IMR-90 (cell line): ENCODE measurements at regions not wholly inside any gene's neighbourhood (a gene's known extent, or its start where the extent isn't known, plus 50 kb on each side); places are given as distances from the start of the nearest gene placed in this dataset.

ENCODE experiments used
- ATAC-seq: fragments of 200-7000 bp; cut with Tn5 transposase; 2 replicates; pipeline ENCODE4 v1.9.1; 2020; ENCODE audit warnings: low read depth, mild to moderate bottlenecking, moderate library complexity
- BruUV-seq: library from RNA; stranded (reverse); fragments of 400-500 nt; replicated peaks from 2 replicates; lab custom pipeline; 2021; lab: Mats Ljungman, UMichigan
- CTCF ChIA-PET: fragments of 300-600 bp; formaldehyde crosslinking; extraction: SDS; loops from one replicate; lab custom pipeline; 2021; ENCODE audit warnings: antibody characterized with exemption; lab: Yijun Ruan, JAX
- POLR2A ChIA-PET: fragments of 300-600 bp; sonication (Branson Sonifier 250); formaldehyde crosslinking; loops from one replicate; lab custom pipeline; 2022; ENCODE audit warnings: antibody characterized with exemption; ENCODE audit not compliant: unreplicated experiment; lab: Charles Lee
- DNase-seq: peaks from one replicate; pipeline ENCODE4 v3.0.0; 2013
- H2AFZ ChIP-seq: replicated peaks from 2 replicates; pipeline ENCODE3; 2013; ENCODE audit warnings: low read length, mild to moderate bottlenecking; ENCODE audit not compliant: poor library complexity
- H2AK5ac ChIP-seq: 2 replicates; pipeline ENCODE4 v1.6.1; 2013; ENCODE audit warnings: low read depth, low read length, inconsistent platforms
- H2AK9ac ChIP-seq: replicated peaks from 2 replicates; pipeline ENCODE3; 2013; ENCODE audit warnings: mild to moderate bottlenecking, low read depth, low read length, moderate library complexity; ENCODE audit not compliant: poor library complexity
- H2BK120ac ChIP-seq: 2 replicates; pipeline ENCODE4 v1.6.1; 2013; ENCODE audit warnings: low read depth, low read length, inconsistent platforms
- H2BK15ac ChIP-seq: 3 replicates; pipeline ENCODE4 v1.6.1; 2013; ENCODE audit warnings: low read depth, low read length, inconsistent platforms
- H2BK20ac ChIP-seq: 2 replicates; pipeline ENCODE4 v1.6.1; 2013; ENCODE audit warnings: low read depth, mild to moderate bottlenecking, inconsistent platforms, low read length, moderate library complexity
- H2BK5ac ChIP-seq: 2 replicates; pipeline ENCODE4 v1.6.1; 2013; ENCODE audit warnings: mild to moderate bottlenecking, low read depth, low read length, inconsistent platforms; ENCODE audit not compliant: poor library complexity, severe bottlenecking
- H3K14ac ChIP-seq: replicated peaks from 2 replicates; pipeline ENCODE4 v1.6.1; 2013; ENCODE audit warnings: low read depth, low read length, inconsistent platforms
- H3K18ac ChIP-seq: 2 replicates; pipeline ENCODE4 v1.6.1; 2013; ENCODE audit warnings: low read depth, low read length, control low read depth
- H3K23ac ChIP-seq: 2 replicates; pipeline ENCODE4 v1.6.1; 2013; ENCODE audit warnings: low read depth, low read length, inconsistent platforms
- H3K27ac ChIP-seq: 2 replicates; pipeline ENCODE4 v1.5.1; 2013; ENCODE audit warnings: mild to moderate bottlenecking, control low read depth, low read length; ENCODE audit not compliant: insufficient read depth
- H3K27me3 ChIP-seq: 2 replicates; pipeline ENCODE4 v1.6.1; 2013; ENCODE audit warnings: low read length; ENCODE audit not compliant: control insufficient read depth, insufficient read depth
- H3K36me3 ChIP-seq: 2 replicates; pipeline ENCODE4 v1.6.1; 2013; ENCODE audit warnings: low read length, mixed read lengths; ENCODE audit not compliant: control insufficient read depth, insufficient read depth
- H3K4ac ChIP-seq: 2 replicates; pipeline ENCODE4 v1.6.1; 2013; ENCODE audit warnings: low read depth, low read length, inconsistent platforms
- H3K4me1 ChIP-seq: 2 replicates; pipeline ENCODE4 v1.6.1; 2013; ENCODE audit warnings: low read length, mixed read lengths; ENCODE audit not compliant: control insufficient read depth, insufficient read depth
- H3K4me2 ChIP-seq: 2 replicates; pipeline ENCODE4 v1.6.1; 2013; ENCODE audit warnings: low read depth, mild to moderate bottlenecking, control low read depth, low read length, moderate library complexity
- H3K4me3 ChIP-seq: 2 replicates; pipeline ENCODE4 v1.5.1; 2013; ENCODE audit warnings: low read depth, mild to moderate bottlenecking, control low read depth, low read length, moderate library complexity; ENCODE audit not compliant: insufficient read depth
- H3K56ac ChIP-seq: 2 replicates; pipeline ENCODE4 v1.6.1; 2013; ENCODE audit warnings: low read length, inconsistent platforms; ENCODE audit not compliant: insufficient read depth; ENCODE audit errors: extremely low read depth
- H3K79me1 ChIP-seq, 2 experiments: 2 replicates each; pipeline ENCODE4 v1.6.1; 2013; ENCODE audit warnings: low read length in 2 of 2, inconsistent platforms in 1 of 2, low read depth in 1 of 2
- H3K9ac ChIP-seq: 2 replicates; pipeline ENCODE4 v1.6.1; 2013; ENCODE audit warnings: low read depth, low read length, control low read depth
- H3K9me1 ChIP-seq: 2 replicates; pipeline ENCODE4 v1.6.1; 2013; ENCODE audit warnings: low read length, inconsistent platforms; ENCODE audit not compliant: insufficient read depth
- H3K9me3 ChIP-seq: 2 replicates; pipeline ENCODE4 v1.6.1; 2013; ENCODE audit warnings: low read length; ENCODE audit not compliant: control insufficient read depth, insufficient read depth
- H4K20me1 ChIP-seq: 2 replicates; pipeline ENCODE4 v1.6.1; 2013; ENCODE audit warnings: low read length, inconsistent platforms; ENCODE audit not compliant: insufficient read depth
- H4K5ac ChIP-seq: 2 replicates; pipeline ENCODE4 v1.6.1; 2013; ENCODE audit warnings: mild to moderate bottlenecking, low read depth, low read length, control low read depth
- H4K8ac ChIP-seq, 2 experiments: 2 replicates each; pipeline ENCODE4 v1.6.1; 2013; ENCODE audit warnings: low read depth in 2 of 2, low read length in 2 of 2, control low read depth in 1 of 2, inconsistent platforms in 1 of 2
- H4K91ac ChIP-seq: 2 replicates; pipeline ENCODE4 v1.6.1; 2013; ENCODE audit warnings: low read depth, low read length, inconsistent platforms; ENCODE audit not compliant: insufficient read depth
- BHLHE40 ChIP-seq: fragments of 150-350 bp; IDR thresholded peaks from 2 replicates; pipeline ENCODE4 v1.6.1; 2016; ENCODE audit warnings: mild to moderate bottlenecking, low read depth, low read length
- CEBPB ChIP-seq: IDR thresholded peaks from 2 replicates; pipeline ENCODE4 v1.6.1; 2012; ENCODE audit warnings: low read depth, low read length, improper control_type of control experiment
- CHD1 ChIP-seq: IDR thresholded peaks from 2 replicates; pipeline ENCODE4 v1.6.1; 2012; ENCODE audit warnings: low read depth, low read length, improper control_type of control experiment
- MAFK ChIP-seq: IDR thresholded peaks from 2 replicates; pipeline ENCODE4 v1.6.1; 2012; ENCODE audit warnings: low read depth, low read length, improper control_type of control experiment
- MAZ ChIP-seq: IDR thresholded peaks from 2 replicates; pipeline ENCODE4 v1.6.1; 2012; ENCODE audit warnings: low read depth, mild to moderate bottlenecking, low read length, improper control_type of control experiment, moderate library complexity, borderline replicate concordance
- MXI1 ChIP-seq: IDR thresholded peaks from 2 replicates; pipeline ENCODE4 v1.6.1; 2012; ENCODE audit warnings: low read depth, mild to moderate bottlenecking, low read length, moderate library complexity, borderline replicate concordance
- NFE2L2 ChIP-seq: fragments of 150-350 bp; IDR thresholded peaks from 2 replicates; pipeline ENCODE4 v1.6.1; 2016; ENCODE audit warnings: low read depth, mild to moderate bottlenecking, low read length
- POLR2A ChIP-seq: IDR thresholded peaks from 2 replicates; pipeline ENCODE4 v1.6.1; 2012; ENCODE audit warnings: mild to moderate bottlenecking, low read depth, low read length
- RAD21 ChIP-seq: IDR thresholded peaks from 2 replicates; pipeline ENCODE4 v1.6.1; 2012; ENCODE audit warnings: low read length, improper control_type of control experiment
- RCOR1 ChIP-seq: IDR thresholded peaks from 2 replicates; pipeline ENCODE4 v1.6.1; 2012; ENCODE audit warnings: mild to moderate bottlenecking, low read length, improper control_type of control experiment; ENCODE audit not compliant: insufficient replicate concordance
- RFX5 ChIP-seq: IDR thresholded peaks from 2 replicates; pipeline ENCODE4 v1.8.0; 2012; ENCODE audit warnings: low read depth, mild to moderate bottlenecking, low read length, moderate library complexity
- SMC3 ChIP-seq: fragments of 150-350 bp; IDR thresholded peaks from 2 replicates; pipeline ENCODE4 v1.6.1; 2016; ENCODE audit warnings: low read depth, mild to moderate bottlenecking, antibody characterized with exemption, low read length, moderate library complexity
- WGBS, 2 experiments: methylation state at CpG; one replicate each; pipeline versions ENCODE4 v1.1.5 to v1.1.7; 2013; ENCODE audit warnings: missing lambda C conversion rate in 2 of 2; ENCODE audit not compliant: insufficient read length in 1 of 2; ENCODE audit errors: extremely low coverage in 2 of 2; 5-methylcytosine and 5-hydroxymethylcytosine counted together
- dilution Hi-C: fragments of 300-500 bp; cut with HindIII; formaldehyde crosslinking; loops from one replicate; pipeline ENCODE4 v1.14.3; 2018; ENCODE audit warnings: low sequenced_read_pairs; ENCODE audit not compliant: unreplicated experiment
- in situ Hi-C: fragments of 300-500 bp; cut with MboI; formaldehyde crosslinking; loops from 3 replicates; pipeline ENCODE4 v1.14.3; 2019; ENCODE audit warnings: low sequenced_read_pairs, inconsistent platforms, mixed read lengths
- intact Hi-C: fragments of 100-400 bp; cut with micrococcal nuclease; formaldehyde crosslinking; loops from 2 replicates; pipeline ENCODE4 v1.10.0; 2022
- TF ChIP-seq, protein P1 (sequence below): conservative IDR thresholded peaks from 2 replicates; pipeline ENCODE4 v1.5.1; 2012; ENCODE audit warnings: mild to moderate bottlenecking, low read depth, low read length, improper control_type of control experiment

- no peak overlapping the region for H2AK9ac ChIP-seq
- H2BK5ac ChIP-seq: no peak overlapping the region
- peaks cover 2% of the 10 kb centered on the region; the same call in 1 of the 2 replicates for H3K4me1 ChIP-seq
- DNase-seq (peak; percentile 89), ATAC-seq (no peak)
- H2AFZ ChIP-seq: no peak overlapping the region
- TF ChIP-seq RCOR1 (peak; percentile 75), RFX5 (no peak), RAD21 (peak; percentile 25; the same call in 1 of the 2 replicates), CEBPB (peak; percentile 88), BHLHE40 (peak; percentile 93), MXI1 (0 out of 2 replicates have a peak, but pooled peaks have one; percentile 28), MAFK (0 out of 2 replicates have a peak, but pooled peaks have one; percentile 21), POLR2A (no peak), NFE2L2 (no peak), MAZ (peak; percentile 82), CHD1 (no peak), SMC3 (0 out of 2 replicates have a peak, but pooled peaks have one; percentile 4)
- TF ChIP-seq, protein P1, sequence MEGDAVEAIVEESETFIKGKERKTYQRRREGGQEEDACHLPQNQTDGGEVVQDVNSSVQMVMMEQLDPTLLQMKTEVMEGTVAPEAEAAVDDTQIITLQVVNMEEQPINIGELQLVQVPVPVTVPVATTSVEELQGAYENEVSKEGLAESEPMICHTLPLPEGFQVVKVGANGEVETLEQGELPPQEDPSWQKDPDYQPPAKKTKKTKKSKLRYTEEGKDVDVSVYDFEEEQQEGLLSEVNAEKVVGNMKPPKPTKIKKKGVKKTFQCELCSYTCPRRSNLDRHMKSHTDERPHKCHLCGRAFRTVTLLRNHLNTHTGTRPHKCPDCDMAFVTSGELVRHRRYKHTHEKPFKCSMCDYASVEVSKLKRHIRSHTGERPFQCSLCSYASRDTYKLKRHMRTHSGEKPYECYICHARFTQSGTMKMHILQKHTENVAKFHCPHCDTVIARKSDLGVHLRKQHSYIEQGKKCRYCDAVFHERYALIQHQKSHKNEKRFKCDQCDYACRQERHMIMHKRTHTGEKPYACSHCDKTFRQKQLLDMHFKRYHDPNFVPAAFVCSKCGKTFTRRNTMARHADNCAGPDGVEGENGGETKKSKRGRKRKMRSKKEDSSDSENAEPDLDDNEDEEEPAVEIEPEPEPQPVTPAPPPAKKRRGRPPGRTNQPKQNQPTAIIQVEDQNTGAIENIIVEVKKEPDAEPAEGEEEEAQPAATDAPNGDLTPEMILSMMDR: 0 out of 2 replicates have a peak, but pooled peaks have one; percentile 14
- peak overlapping the region; percentile 15; the same call in 1 of the 2 replicates for H3K4me2 ChIP-seq
- no peak overlapping the region for H3K23ac ChIP-seq
- no peak overlapping the region for H2BK20ac ChIP-seq
- no TSS peak for BruUV-seq
- no peak overlapping the region for H3K56ac ChIP-seq
- no peak overlapping the region for H3K4me3 ChIP-seq
- POLR2A ChIA-PET: no interaction called here
- peaks cover 3% of the 10 kb centered on the region; the same call in 1 of the 2 replicates for H3K9me1 ChIP-seq
- no peak overlapping the region for H4K5ac ChIP-seq
- H2BK120ac ChIP-seq: no peak overlapping the region
- no peak overlapping the region for H4K8ac ChIP-seq
- H3K27me3 ChIP-seq: no peaks in the 10 kb centered on the region
- CTCF ChIA-PET: interaction anchor here (0.6 kb wide), 1 partner anchor 248 kb away, joined by 6 read pairs; no protein-coding TSS in a partner anchor
- no peak overlapping the region for H3K18ac ChIP-seq
- intact Hi-C loops: no loop called here
- no peak overlapping the region for H2BK15ac ChIP-seq
- H4K91ac ChIP-seq: no peak overlapping the region
- no peak overlapping the region for H3K9ac ChIP-seq
- peaks cover 5% of the 10 kb centered on the region; the same call in 1 of the 2 replicates for H3K36me3 ChIP-seq
- no peak overlapping the region for H2AK5ac ChIP-seq
- no peak overlapping the region for H3K27ac ChIP-seq
- peaks cover 26 to 71% of the 10 kb centered on the region in 2 experiments for H3K79me1 ChIP-seq
- in situ Hi-C loops: no loop called here
- no peak overlapping the region for H3K4ac ChIP-seq
- no peaks in the 10 kb centered on the region for H3K9me3 ChIP-seq
- H4K20me1 ChIP-seq: peaks cover 56% of the 10 kb centered on the region
- dilution Hi-C loops: no loop called here
- no peak overlapping the region for H3K14ac ChIP-seq
- no CpG with 5 or more reads among the region's 4 CpGs for WGBS, 2 experiments
These were observed 223.7 kb upstream of the MKLN1 start for GRCh38 chr7:131103997-131104396.
